Stimulated activated CD8-positive, alpha-beta memory T cell treated with anti-CD3 and anti-CD28 coated beads, Interleukin-2, amount 100 ng/mL, for 1 hour (primary cell): ENCODE measurements at regions not wholly inside any gene's neighbourhood (a gene's known extent, or its start where the extent isn't known, plus 50 kb on each side); places are given as distances from the start of the nearest gene placed in this dataset.

Experiments used
- DNase-seq, 2 donors: peaks; one replicate each; pipeline ENCODE4 v3.0.0-alpha.2; 2020; ENCODE audit warnings: low read depth in 2 of 2

GRCh38 chrX:42946544-42947194 is 168.7 kb upstream of the PPP1R2C start:
- no peak for DNase-seq

DNA sequence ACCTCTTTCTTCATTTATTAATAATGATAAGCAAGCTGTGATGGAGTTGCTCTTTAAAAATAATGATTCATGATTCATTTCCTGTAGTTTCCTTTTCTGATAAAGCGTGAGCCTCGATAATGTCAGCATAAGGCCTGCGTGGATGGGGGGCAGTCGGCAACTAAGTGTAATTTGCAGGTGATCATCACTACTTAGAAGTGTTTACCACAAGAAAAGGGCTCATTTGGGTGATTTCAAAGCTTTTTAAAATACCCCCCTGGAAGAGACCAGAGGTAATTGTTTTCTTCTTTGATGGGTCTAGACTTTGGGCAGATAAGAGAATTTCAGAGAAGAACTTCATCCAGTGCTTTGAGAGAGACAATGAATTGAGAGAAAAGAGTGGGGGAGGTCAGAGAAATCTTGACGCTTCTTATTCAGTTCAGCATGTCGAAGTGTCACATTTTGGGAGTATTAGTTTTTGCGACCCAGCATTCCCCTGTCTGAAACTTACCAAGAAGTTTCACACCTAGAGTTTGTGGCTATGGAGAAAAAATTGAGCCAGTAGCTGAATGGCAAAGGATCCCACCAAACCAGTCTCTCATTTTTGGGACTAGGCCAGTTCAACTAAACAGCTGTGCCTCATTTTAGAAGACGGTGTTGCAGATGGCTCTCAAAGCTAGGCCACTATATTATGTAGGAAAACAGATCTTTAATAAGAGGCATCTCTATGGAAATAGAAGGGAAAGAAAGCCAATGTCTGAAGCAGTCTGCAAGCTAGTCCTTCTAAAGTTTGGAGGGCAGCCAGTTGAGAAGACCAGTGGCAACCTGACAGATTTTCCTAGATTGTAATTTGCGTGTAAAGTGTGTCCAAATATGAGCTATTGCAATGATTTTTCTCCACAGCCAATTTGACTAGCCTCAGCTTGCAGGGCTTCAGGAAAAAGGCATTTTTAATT is 171.0 kb upstream of the PPP1R2C start:
- no peak for DNase-seq

- DNase-seq = no peak
These were observed 173.8 kb upstream of the PPP1R2C start for GRCh38 chrX:42951747-42952146.

DNA sequence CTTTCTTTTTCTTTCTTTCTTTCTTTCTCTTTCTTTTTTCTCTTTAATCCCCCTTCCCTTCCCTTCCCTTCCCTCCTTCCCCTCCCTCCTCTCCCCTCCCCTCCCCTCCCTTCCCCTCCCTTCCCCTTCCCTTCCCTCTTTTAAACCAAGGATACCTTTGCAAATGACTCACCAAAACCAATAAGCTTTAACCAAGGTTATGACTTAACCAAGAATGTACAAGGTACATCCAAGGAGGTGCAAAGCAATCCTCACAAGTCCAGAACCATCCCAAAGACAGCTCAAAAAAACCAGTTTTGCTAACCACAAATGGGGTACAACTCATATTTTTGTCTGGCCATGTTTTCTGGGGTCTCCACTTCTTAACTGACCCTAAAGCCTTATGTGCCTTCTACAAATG is 174.7 kb upstream of the PPP1R2C start:
- no peak for DNase-seq

GRCh38 chrX:42954880-42955279 is 176.9 kb upstream of the PPP1R2C start:
- DNase-seq = no peak

DNA sequence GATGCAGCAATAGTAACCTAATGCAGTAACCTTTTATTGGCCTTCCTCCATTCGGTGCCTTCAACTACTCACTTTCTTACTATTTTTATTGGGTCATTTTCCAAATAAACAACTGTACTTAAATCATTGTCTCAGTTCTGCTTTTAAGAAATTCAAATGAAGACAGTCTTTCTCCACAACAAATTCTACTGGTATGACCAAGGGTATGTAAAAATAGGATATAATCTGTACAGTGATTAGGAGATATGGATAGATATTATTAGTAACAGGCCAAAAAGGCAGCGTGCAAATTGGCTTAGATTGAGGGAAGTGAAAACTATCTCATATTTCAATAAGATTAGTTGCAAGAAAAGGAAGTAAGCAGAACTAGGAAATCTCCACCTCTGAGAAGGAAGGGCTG is 177.4 kb upstream of the PPP1R2C start:
- no peak for DNase-seq

- no peak for DNase-seq
These were observed 189.8 kb upstream of the PPP1R2C start for GRCh38 chrX:42967681-42968300.

- DNase-seq = no peak
These were observed 195.4 kb upstream of the PPP1R2C start for GRCh38 chrX:42973321-42973720.

GRCh38 chrX:42975906-42976305 is 197.9 kb upstream of the PPP1R2C start:
- no peak for DNase-seq

GRCh38 chrX:42976746-42977366 is 198.9 kb upstream of the PPP1R2C start:
- DNase-seq = no peak

DNA sequence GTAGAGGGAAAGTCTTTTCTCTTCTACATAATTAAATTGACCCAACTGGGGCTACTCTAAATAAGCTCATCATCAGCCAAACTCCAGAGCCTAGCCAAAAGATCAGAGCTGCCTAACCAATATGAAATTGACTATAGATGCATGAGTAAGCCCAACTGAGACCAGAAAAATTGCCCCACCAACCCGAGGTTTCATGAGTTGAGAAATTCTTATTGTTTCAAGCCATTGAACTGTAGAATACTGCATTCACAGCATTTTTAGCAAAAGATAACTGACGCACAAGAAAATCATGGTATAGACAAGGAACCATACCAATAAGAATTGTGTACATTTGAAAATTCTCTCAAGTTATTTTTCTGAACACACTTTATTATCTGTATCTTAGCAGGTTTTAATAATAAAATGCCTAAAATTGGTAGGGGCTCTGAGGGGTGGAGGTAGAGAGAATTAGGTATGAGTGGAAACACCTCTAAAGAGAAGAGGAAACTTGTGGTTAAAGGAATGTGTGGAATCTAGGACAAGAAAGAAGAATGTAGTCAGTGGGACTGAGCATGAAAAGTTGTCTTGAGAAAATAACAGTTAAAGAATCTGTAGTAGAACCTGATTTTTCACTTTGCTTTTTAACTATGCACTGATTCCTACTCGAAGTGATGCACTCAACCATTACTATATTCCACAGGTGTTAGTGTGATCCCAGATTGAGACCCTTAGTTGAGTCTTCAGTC is 200.9 kb upstream of the PPP1R2C start:
- no peak for DNase-seq

GRCh38 chrX:42988700-42989099 is 210.7 kb upstream of the PPP1R2C start:
- no peak for DNase-seq

- DNase-seq = no peak
These were observed 214.4 kb upstream of the PPP1R2C start for GRCh38 chrX:42992199-42992943.

GRCh38 chrX:42996861-42997260 is 218.9 kb upstream of the PPP1R2C start:
- no peak for DNase-seq

DNA sequence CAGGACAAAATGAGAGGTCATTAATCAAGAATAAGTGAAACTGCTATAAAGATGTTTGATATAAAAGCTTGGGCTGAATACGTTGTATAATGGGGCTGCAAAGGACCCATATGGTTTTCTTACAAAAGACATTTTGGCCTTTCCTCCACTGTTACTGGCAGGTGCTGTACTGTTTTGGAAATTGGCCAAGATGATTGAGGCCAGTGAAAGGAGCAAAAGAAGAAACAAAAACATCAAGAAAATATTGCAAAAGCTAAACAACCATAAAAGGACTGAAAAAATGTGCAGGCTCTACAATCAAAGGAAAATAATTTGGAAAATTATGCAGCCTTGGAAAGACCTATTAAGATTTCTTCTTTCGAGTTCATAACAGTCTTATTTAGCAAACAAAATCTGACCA is 222.2 kb upstream of the PPP1R2C start:
- no peak for DNase-seq

- DNase-seq = no peak
These were observed 224.7 kb upstream of the PPP1R2C start for GRCh38 chrX:43002526-43003203.

DNA sequence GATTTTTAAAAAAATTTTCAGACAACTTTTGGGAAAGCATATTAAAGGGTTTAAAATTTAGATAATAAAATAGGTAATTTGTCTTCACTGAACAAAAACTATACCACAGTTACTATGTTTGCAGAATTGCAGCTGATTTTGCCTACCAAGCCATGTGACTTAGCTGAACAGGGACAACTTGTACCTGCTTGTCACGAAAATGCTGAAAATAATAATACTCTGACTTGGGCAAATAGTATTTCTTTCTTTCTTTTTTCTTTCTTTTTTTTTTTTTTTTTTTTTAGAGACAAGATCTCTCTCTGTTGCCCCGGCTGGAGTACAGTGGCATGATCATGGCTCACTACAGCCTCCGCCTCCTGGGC is 225.2 kb upstream of the PPP1R2C start:
- no peak for DNase-seq

DNA sequence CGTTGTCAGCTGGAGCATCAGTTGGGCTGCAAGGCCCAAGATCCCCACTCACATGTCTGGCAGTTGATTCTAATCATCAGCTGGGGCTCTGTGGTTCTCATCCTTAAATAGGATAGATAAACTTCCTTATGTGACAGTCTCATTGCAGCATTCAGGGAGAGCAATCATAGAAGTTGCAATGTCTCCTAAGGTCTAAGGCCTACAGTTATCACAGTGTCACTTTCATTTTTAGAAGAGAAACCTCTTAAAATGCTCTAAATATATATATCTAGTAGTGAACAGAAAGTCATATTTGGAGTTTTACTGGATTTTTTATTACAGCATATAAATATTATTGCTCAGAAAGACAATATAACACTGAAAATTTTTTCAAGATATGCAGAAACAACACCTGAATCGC is 226.0 kb upstream of the PPP1R2C start:
- no peak for DNase-seq

- DNase-seq = no peak
These were observed 227.6 kb upstream of the PPP1R2C start for GRCh38 chrX:43005561-43005960.

DNA sequence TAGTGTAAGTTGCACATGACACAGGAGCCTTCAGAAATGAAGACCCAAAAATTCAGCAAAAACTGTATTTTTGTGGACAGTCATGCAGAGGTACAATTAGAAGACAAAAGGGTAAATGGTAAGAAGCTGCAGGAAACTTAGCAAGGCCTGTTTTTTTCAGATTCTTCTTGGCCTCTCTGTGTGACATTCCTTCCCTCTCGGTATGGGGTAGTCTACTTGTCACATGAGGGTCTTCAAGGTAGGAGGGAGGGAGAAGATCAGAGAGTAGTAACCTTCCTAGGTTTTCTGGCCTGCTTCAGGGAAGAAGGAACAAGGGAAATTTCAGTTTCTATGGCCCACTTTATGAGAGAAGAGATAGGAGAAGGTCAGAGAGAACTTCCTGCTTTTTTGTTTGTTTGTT is 230.4 kb upstream of the PPP1R2C start:
- DNase-seq = no peak
